Hepatocyte (in vitro differentiated cells): ENCODE measurements at regions not wholly inside any gene's neighbourhood (a gene's known extent, or its start where the extent isn't known, plus 50 kb on each side); places are given as distances from the start of the nearest gene placed in this dataset.

Experiments
- DNase-seq: peaks from one replicate; pipeline ENCODE4 v3.0.0-alpha.2; 2016; ENCODE audit warnings: low spot score
- H2AFZ ChIP-seq: fragments of 200-600 bp; sonication (generic); 2 replicates; pipeline ENCODE4 v1.6.0; 2016; ENCODE audit warnings: antibody characterized with exemption, mild to moderate bottlenecking
- H3K27ac ChIP-seq: fragments of 200-600 bp; sonication (generic); 2 replicates; pipeline ENCODE4 v1.5.1; 2016; ENCODE audit warnings: mild to moderate bottlenecking
- H3K27me3 ChIP-seq: fragments of 200-600 bp; sonication (generic); 2 replicates; pipeline ENCODE4 v1.6.1; 2016
- H3K36me3 ChIP-seq: fragments of 200-600 bp; sonication (generic); replicated peaks from 2 replicates; pipeline ENCODE4 v1.5.1; 2016; ENCODE audit warnings: low read depth; ENCODE audit not compliant: insufficient read depth
- H3K4me1 ChIP-seq: fragments of 200-600 bp; sonication (generic); 2 replicates; pipeline ENCODE4 v1.5.1; 2016; ENCODE audit warnings: mild to moderate bottlenecking, moderate library complexity; ENCODE audit not compliant: insufficient read depth
- H3K4me2 ChIP-seq: fragments of 200-600 bp; sonication (generic); 2 replicates; pipeline ENCODE4 v1.6.0; 2016
- H3K4me3 ChIP-seq: fragments of 200-600 bp; sonication (generic); 2 replicates; pipeline ENCODE4 v1.5.1; 2016; ENCODE audit warnings: mild to moderate bottlenecking
- H3K79me2 ChIP-seq: fragments of 200-600 bp; sonication (generic); 2 replicates; pipeline ENCODE4 v1.6.0; 2017; ENCODE audit warnings: mild to moderate bottlenecking
- H3K9me2 ChIP-seq: fragments of 200-600 bp; sonication (generic); replicated peaks from 2 replicates; pipeline ENCODE4 v1.6.0; 2017; ENCODE audit warnings: mild to moderate bottlenecking; ENCODE audit not compliant: insufficient read depth
- H3K9me3 ChIP-seq: fragments of 200-600 bp; sonication (generic); 2 replicates; pipeline ENCODE4 v1.5.1; 2016; ENCODE audit warnings: low read depth, mild to moderate bottlenecking
- H4K20me1 ChIP-seq: fragments of 200-600 bp; sonication (generic); 2 replicates; pipeline ENCODE4 v1.6.0; 2016; ENCODE audit warnings: mild to moderate bottlenecking; ENCODE audit not compliant: insufficient read depth, poor library complexity, severe bottlenecking
- EZH2 ChIP-seq: fragments of 200-600 bp; sonication (generic); IDR thresholded peaks from 2 replicates; pipeline ENCODE4 v1.6.1; 2016; ENCODE audit warnings: antibody characterized with exemption, mild to moderate bottlenecking, borderline replicate concordance
- EZH2phosphoT487 ChIP-seq: fragments of 200-600 bp; sonication (generic); IDR thresholded peaks from one replicate; pipeline ENCODE4 v1.6.1; 2018; ENCODE audit warnings: antibody characterized with exemption, mild to moderate bottlenecking, low read depth, moderate library complexity; ENCODE audit not compliant: unreplicated experiment, severe bottlenecking
- WGBS: methylation state at CpG from one replicate; pipeline ENCODE4 v1.1.6; 2016; ENCODE audit warnings: low lambda C conversion rate; ENCODE audit errors: missing lambda C conversion rate; 5-methylcytosine and 5-hydroxymethylcytosine counted together
- TF ChIP-seq, protein P1 (sequence below): fragments of 200-600 bp; sonication (generic); IDR thresholded peaks from 2 replicates; pipeline ENCODE4 v1.5.1; 2016; ENCODE audit warnings: antibody characterized with exemption, mild to moderate bottlenecking; ENCODE audit not compliant: poor library complexity

DNA sequence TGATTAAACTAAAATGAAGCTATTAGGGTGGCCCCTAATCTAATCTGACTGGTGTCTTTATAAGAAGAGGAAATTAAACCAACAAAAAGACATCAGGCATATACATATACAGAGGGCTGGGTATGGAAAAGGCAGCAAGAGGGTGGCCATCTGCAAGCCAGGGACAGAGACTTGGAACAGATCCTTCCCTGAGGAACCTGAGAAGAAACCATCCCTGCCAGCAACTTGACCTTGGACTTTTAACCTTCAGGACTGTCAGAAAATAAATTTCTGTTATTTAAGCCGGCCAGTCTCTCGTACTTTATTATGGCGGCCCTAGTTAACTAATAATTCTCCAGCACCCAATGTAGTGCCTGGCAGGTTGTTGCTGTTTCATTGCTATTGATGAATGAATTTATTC lies 361.5 kb upstream of the PDGFD start:
- H3K27ac ChIP-seq: no peak overlapping the region
- no peaks in the 10 kb centered on the region for H3K27me3 ChIP-seq
- H3K4me2 ChIP-seq: no peak overlapping the region
- 93% methylated on average over 3 of the region's 3 CpGs for WGBS
- H3K9me3 ChIP-seq: no peaks in the 10 kb centered on the region
- no peaks in the 10 kb centered on the region for H3K9me2 ChIP-seq
- no peak for DNase-seq
- H3K36me3 ChIP-seq: no peaks in the 10 kb centered on the region
- TF ChIP-seq EZH2phosphoT487 (no peak), EZH2 (no peak)
- TF ChIP-seq, protein P1, sequence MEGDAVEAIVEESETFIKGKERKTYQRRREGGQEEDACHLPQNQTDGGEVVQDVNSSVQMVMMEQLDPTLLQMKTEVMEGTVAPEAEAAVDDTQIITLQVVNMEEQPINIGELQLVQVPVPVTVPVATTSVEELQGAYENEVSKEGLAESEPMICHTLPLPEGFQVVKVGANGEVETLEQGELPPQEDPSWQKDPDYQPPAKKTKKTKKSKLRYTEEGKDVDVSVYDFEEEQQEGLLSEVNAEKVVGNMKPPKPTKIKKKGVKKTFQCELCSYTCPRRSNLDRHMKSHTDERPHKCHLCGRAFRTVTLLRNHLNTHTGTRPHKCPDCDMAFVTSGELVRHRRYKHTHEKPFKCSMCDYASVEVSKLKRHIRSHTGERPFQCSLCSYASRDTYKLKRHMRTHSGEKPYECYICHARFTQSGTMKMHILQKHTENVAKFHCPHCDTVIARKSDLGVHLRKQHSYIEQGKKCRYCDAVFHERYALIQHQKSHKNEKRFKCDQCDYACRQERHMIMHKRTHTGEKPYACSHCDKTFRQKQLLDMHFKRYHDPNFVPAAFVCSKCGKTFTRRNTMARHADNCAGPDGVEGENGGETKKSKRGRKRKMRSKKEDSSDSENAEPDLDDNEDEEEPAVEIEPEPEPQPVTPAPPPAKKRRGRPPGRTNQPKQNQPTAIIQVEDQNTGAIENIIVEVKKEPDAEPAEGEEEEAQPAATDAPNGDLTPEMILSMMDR: no peak
- no peak overlapping the region for H2AFZ ChIP-seq
- no peaks in the 10 kb centered on the region for H3K4me1 ChIP-seq
- H4K20me1 ChIP-seq: no peaks in the 10 kb centered on the region
- H3K79me2 ChIP-seq: no peaks in the 10 kb centered on the region
- H3K4me3 ChIP-seq: no peak overlapping the region

DNA sequence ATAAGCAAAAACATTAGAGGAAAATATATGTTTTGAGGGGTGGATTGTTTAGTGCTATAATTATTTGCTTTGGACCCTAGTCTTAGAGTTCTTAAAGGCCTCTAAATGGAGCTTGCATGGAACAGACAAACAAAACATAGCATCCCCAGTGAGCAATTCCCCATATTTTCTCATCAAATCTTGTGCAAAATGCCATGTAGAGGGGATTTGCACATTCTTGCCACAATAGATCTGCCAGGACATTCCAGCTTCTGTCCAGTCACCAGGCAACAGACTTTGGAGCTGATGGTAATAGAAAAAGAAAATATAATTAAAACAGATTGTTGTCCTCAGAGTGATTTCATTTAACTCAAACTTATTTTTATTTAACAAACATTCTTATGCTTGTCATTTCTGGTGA lies 360.3 kb upstream of the PDGFD start:
- Histone ChIP-seq H3K4me1 (no peaks in the 10 kb centered on the region), H3K4me2 (no peak overlapping the region), H3K4me3 (no peak overlapping the region), H4K20me1 (no peaks in the 10 kb centered on the region), H3K36me3 (no peaks in the 10 kb centered on the region), H3K9me3 (no peaks in the 10 kb centered on the region), H3K9me2 (no peaks in the 10 kb centered on the region), H3K79me2 (no peaks in the 10 kb centered on the region), H3K27ac (no peak overlapping the region), H2AFZ (no peak overlapping the region), H3K27me3 (no peaks in the 10 kb centered on the region)
- DNase-seq: no peak
- TF ChIP-seq EZH2phosphoT487 (no peak), EZH2 (no peak)
- TF ChIP-seq, protein P1: no peak

DNA sequence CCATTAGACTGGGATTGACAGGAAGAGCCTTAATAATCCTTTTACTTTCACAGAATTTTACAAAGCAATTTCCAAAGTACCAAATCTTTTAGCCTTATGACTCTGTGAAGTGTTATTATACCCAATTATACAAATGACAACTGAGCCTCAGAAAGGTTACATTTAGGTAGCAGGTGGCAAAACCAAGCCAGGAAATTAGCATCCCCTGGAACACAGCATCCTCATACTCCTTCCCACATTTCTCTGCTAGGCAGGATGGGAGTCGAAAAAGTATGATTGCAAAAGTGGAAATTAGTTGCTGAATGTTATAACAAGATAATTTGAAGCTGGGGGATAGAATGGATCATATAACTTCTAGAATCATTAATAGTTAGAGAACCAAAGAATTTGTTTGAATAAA lies 359.7 kb upstream of the PDGFD start:
- H3K9me3 ChIP-seq: no peaks in the 10 kb centered on the region
- H3K9me2 ChIP-seq: no peaks in the 10 kb centered on the region
- no peak overlapping the region for H3K4me2 ChIP-seq
- no peaks in the 10 kb centered on the region for H3K36me3 ChIP-seq
- no peaks in the 10 kb centered on the region for H3K4me1 ChIP-seq
- H3K4me3 ChIP-seq: no peak overlapping the region
- H2AFZ ChIP-seq: no peak overlapping the region
- no peaks in the 10 kb centered on the region for H4K20me1 ChIP-seq
- DNase-seq: no peak
- WGBS: 60% methylated on average over 1 of the region's 1 CpG
- no peaks in the 10 kb centered on the region for H3K27me3 ChIP-seq
- no peak overlapping the region for H3K27ac ChIP-seq
- no peaks in the 10 kb centered on the region for H3K79me2 ChIP-seq
- no peak for TF ChIP-seq EZH2
- no peak for TF ChIP-seq EZH2phosphoT487
- TF ChIP-seq, protein P1: no peak

DNA sequence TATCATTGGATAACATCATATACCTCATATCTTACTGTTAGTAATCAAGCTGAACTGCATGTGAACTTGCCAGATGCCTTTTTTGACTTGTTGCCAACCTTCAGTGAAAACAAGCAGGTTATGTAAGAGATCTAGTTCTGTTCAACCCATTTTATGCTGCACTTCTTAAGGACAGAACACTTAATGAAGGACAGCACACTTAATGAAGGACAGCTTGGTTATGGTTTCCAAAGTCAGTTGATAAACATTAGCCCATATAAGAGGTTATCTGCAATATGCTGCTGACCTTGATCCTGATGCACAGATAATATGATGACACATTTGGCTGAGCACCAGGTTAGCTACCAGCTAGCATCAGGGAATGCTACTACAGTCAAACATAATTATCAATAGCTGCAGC lies 358.7 kb upstream of the PDGFD start:
- Histone ChIP-seq H3K27me3 (no peaks in the 10 kb centered on the region), H2AFZ (no peak overlapping the region), H3K36me3 (no peaks in the 10 kb centered on the region), H3K27ac (no peak overlapping the region), H3K4me3 (no peak overlapping the region), H3K9me3 (no peaks in the 10 kb centered on the region), H3K4me2 (no peak overlapping the region), H4K20me1 (no peaks in the 10 kb centered on the region), H3K79me2 (no peaks in the 10 kb centered on the region), H3K4me1 (no peaks in the 10 kb centered on the region), H3K9me2 (no peaks in the 10 kb centered on the region)
- TF ChIP-seq, protein P1: no peak
- TF ChIP-seq EZH2phosphoT487: no peak
- no peak for TF ChIP-seq EZH2
- DNase-seq: no peak
